ENCODE measurements at regions not wholly inside any gene's neighbourhood (a gene's known extent, or its start where the extent isn't known, plus 50 kb on each side); places are given as distances from the start of the nearest gene placed in this dataset.
"Not testable (repeated sequence)": the region's sequence is repeated elsewhere in the genome, so short reads cannot be mapped to it uniquely, and the experiment has no call there.

DNA sequence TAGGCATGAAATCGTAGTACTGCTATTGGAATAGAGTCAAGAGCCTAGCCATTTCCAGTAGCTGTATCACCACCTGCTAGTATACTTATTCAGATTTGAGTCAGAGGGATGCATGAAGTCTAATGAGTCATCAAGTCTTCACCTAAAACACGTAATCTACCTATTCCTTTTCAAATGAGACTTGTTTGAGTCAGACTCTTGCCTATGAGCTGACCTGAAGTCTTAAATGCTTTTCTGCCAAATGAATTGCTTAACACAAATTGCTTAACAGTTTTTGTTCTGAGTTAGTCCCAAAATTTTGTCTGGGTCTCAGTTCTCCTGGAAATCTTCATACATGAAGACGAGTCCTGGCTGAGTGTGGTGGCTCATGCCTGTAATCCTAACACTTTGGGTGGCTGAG lies 165.2 kb downstream of the GNAT3 start:
- no peak for DNase-seq

DNA sequence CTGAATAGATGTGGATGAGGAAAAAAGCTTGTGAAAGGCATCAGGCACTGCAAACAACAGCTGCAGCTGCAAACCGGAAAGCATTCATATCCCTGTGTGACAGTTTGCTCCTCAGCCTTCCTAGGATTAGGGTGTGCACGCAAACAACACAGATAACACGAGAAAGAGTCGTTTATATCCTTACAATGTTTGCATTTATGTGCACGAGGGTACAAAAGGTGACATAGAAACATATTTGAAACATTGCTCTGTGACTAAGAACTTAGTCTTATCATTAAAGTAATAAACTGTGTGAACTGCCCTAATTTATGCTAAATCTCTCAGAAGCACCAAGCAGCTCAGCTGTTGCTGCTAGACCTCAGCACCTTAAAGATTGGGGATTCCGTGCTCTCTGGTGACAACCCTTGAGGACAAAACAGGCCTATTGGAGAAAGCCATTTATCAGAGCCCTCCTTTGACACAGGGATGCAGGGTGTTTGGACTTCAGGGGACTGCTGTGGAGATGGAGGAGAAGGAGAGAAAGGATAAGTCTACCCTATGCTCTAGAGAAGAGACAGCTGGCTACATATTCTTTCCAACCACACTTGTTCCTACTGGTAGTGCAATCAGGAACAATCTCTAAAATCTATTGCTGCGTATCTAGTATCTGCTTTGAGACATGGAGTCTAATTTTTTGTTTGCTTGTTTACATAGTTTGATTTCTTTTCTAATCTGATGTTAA lies 176.2 kb downstream of the GNAT3 start:
- DNase-seq = no peak

- DNase-seq = no peak
These were observed 177.0 kb downstream of the GNAT3 start for GRCh38 chr7:80334908-80335307.

DNA sequence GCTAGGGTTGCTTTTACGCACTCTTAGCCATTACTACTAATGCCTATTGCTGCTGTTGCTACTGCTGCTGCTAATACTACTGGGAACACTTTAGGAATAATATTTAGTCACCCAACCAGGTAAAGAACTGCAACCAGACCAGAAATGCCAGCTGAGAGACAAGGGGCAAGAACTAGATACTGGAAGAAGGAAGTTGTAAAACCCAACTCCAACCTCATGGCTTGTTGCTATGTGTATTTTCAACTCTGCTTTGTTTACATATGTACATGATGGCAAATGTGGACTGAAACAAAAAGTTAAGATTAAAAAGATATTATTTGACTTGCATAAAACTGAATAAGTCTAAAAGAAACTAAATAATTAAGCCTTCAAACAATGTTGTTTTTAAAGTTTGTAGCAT lies 177.7 kb downstream of the GNAT3 start:
- no peak for DNase-seq

GRCh38 chr7:80333040-80333439 lies 178.8 kb downstream of the GNAT3 start:
- DNase-seq = no peak

- no peak for DNase-seq
These were observed 181.4 kb downstream of the GNAT3 start for GRCh38 chr7:80330434-80330833.

GRCh38 chr7:80324032-80324431 lies 187.8 kb downstream of the GNAT3 start:
- DNase-seq = no peak

- DNase-seq = no peak
These were observed 184.8 kb downstream of the GNAI1 start for GRCh38 chr7:80319461-80319860.

DNA sequence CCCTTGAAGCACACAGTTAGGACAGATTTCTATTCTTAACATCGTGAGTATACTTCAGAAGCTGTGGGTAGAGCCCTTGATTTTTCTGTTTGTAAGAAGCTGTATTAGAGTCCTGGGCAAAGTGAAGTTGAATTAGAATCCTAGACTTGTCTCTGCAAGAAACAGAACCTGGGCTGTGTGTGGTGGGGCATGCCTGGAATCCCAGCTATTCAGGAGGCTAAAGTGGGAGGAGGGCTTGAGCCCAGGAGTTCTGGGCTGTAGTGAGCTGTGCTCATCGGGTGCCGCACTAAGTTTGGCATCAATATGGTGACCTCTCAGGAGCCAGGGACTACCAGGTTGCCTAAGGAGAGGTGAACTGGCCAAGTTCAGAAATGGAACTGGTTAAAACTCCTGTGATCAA lies 183.4 kb downstream of the GNAI1 start:
- DNase-seq = no peak

DNA sequence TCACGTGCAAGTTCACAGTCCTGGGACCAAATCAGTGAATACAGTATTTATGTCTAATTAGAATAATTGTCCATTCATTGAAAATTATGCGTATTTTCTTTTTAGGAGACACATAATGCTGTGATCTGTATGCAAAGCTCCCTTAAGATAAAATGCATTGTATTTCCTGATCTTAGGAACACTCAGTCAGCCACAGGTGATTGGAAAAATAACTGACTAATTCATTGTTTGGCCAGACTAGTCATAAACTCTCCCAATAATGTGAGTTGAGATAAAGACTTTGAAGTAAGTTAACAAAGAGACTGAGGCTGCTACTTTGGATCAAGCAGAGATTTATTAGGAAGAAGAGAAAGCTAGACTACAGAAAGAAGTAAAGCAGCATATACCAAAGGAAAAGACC lies 182.2 kb downstream of the GNAI1 start:
- no peak for DNase-seq

GRCh38 chr7:80313716-80314115 lies 179.1 kb downstream of the GNAI1 start:
- no peak for DNase-seq

- no peak for DNase-seq
These were observed 178.5 kb downstream of the GNAI1 start for GRCh38 chr7:80313067-80313626.

GRCh38 chr7:80312139-80312661 lies 177.6 kb downstream of the GNAI1 start:
- no peak for DNase-seq

DNA sequence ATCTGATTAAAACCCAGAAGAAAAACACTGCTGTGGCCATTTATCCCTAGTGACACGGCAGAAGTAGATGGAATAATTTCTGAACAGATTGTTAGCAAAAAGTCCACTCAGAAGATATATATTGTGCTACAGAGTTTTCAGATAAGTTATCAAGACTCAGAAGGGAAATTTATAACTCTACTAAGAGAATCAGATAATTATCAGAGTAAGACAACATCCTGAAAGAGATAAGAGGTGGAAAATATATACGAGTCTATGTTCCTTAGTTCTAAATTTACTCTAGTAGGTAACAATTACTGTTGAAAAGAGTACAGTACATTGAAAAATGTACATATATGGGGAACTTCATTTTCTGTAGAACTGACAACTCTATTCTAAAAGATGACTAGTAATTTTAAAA lies 176.7 kb downstream of the GNAI1 start:
- no peak for DNase-seq

DNA sequence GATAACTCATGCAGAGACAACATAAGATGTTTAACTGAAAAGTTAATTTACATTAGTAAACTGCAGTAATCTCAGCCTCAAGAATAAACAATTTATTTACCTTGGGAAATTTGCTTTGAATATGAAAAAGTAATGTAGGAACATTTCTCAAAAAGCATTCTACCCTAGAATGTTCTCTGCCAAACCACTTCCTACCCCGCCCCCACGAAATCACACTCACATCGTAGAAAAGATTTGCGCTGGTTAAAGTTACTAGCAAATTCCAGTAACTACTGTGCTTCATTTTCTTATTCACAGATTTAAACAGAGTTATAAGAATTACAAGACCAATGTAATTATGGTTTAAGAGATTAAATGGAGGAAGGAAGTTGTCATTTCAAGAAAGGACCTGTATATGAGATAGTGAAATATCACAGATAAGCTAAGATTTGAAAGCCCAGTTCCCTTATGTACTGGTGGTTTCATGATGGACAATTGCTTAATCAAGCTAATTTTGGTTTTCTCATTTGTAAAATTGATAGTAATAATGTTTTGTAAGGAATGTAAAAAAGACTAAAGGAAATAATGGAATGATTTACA lies 175.4 kb downstream of the GNAI1 start:
- no peak for DNase-seq

DNA sequence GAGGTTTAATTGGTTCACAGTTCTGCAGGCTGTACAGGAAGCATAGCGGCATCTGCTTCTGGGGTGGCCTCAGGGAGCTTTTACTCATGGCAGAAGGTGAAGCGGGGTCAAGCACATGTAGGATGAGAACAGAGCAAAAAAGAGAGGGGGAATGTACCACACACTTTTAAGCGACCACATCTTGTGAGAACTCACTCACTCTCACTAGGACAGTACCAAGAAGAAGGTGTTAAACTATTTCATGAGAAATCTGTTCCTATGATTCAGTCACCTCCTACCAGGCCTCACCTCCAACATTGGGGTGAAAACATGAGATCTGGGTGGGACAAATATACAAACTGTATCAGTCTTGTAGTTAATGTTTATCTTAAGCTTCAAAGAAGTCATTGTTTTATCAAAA lies 174.7 kb downstream of the GNAI1 start:
- DNase-seq = no peak

GRCh38 chr7:80307227-80307856 lies 172.7 kb downstream of the GNAI1 start:
- no peak for DNase-seq

DNA sequence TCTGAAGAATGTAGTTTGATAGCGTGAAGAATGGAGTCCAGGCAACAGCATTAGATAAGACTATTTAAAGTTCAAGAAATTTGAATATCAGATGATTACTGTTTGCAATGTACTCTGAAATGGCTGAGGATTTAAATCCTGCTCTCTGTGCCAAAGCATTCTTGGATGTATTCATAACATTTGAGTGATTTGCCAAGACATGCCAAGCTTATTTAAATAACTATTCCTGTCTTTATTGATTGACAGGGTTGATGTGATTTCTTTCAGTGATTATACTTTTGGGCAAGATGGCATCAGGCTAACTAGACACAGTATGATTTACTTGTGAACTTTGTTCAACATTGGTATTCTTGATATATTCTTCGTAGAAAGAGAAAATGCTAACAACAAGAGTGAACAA lies 168.7 kb downstream of the GNAI1 start:
- DNase-seq = no peak

GRCh38 chr7:80302636-80303035 lies 168.0 kb downstream of the GNAI1 start:
- no peak for DNase-seq

- DNase-seq = no peak
These were observed 167.4 kb downstream of the GNAI1 start for GRCh38 chr7:80302078-80302477.

DNA sequence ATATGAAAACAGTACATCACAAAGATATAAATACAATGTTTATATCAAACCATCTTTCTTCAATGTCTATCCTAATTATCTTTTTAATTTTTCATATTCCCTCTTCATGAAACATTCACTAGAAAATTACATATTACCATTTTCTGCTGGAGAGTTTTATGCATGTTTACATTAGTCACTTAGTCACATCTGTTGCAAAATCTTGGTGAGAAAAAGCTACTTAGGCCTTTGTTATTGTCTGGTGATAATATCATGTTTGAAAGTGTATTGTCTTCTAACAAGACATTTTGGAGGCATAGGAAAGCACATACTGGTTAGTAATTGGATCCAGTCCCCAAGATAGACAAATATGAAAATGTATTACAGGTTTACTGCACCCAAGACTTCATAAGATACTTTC lies 163.6 kb downstream of the GNAI1 start:
- no peak for DNase-seq

DNA sequence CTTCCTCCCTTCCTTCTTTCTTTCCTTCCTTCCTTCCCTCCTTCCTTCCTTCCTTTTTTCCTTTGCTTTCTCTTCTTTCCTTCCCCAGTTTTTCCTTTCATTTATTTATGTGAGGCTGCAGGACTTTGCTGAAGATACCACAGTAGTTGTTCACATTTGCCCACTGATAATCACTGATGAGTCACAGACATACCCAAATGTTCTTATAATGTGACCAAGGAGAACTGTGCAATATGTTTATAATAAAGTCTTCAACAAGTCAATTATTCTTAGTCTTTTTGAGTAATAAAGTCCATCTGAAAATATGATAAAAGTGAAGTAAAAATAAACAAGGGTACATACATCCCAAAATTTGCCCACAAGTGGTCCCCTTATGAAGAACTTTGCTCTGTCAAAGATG lies 159.7 kb downstream of the GNAI1 start:
- no peak for DNase-seq

GRCh38 chr7:80292634-80293033 lies 158.0 kb downstream of the GNAI1 start:
- not testable (repeated sequence) for DNase-seq

Measured in inflammatory macrophage treated with lipopolysaccharide for 1 hour (primary cell).